Gastrocnemius medialis (tissue), 4 donors: ENCODE measurements at regions not wholly inside any gene's neighbourhood (a gene's known extent, or its start where the extent isn't known, plus 50 kb on each side); places are given as distances from the start of the nearest gene placed in this dataset.

Experiments
- ATAC-seq, 2 donors: fragments of 150-250 bp; one replicate each; pipeline ENCODE4 v1.9.1; 2016
- DNase-seq, 2 donors: peaks; one replicate each; pipeline ENCODE4 v3.0.0-alpha.2; 2019
- H3K27ac ChIP-seq, 4 donors: fragments of 200-600 bp; sonication (generic); 1 replicate in 1 of 4; 2 replicates in 3 of 4; pipeline ENCODE4 v1.5.1; 2016 to 2018; ENCODE audit warnings: mild to moderate bottlenecking in 2 of 4, moderate library complexity in 1 of 4
- H3K27me3 ChIP-seq, 3 donors: fragments of 200-600 bp; sonication (generic) in 2 of 3; 1 replicate in 1 of 3; 2 replicates in 2 of 3; pipeline versions ENCODE4 v1.5.1 to v1.6.0; 2016 to 2019; ENCODE audit warnings: mild to moderate bottlenecking in 1 of 3, moderate library complexity in 1 of 3
- H3K36me3 ChIP-seq, 2 donors: fragments of 200-600 bp; sonication (generic) in 1 of 2; one replicate each; pipeline ENCODE4 v1.5.1; 2017 to 2018
- H3K4me1 ChIP-seq, 2 donors: fragments of 200-600 bp; sonication (generic) in 1 of 2; one replicate each; pipeline ENCODE4 v1.5.1; 2016 to 2017; ENCODE audit warnings: mild to moderate bottlenecking in 2 of 2
- H3K4me3 ChIP-seq, 4 donors: fragments of 200-600 bp; sonication (generic) in 3 of 4; 1 replicate in 1 of 4; 2 replicates in 3 of 4; pipeline ENCODE4 v1.5.1; 2016 to 2019; ENCODE audit warnings: mild to moderate bottlenecking in 2 of 4
- H3K9me3 ChIP-seq, 3 donors: fragments of 200-600 bp; sonication (generic) in 2 of 3; 1 replicate in 1 of 3; 2 replicates in 2 of 3; pipeline ENCODE4 v1.5.1; 2016 to 2019
- POLR2A ChIP-seq, 2 donors: fragments of 450-650 bp; IDR thresholded peaks; one replicate each; pipeline ENCODE4 v1.6.1; 2017; ENCODE audit warnings: antibody characterized with exemption in 2 of 2, mild to moderate bottlenecking in 2 of 2, moderate library complexity in 2 of 2
- in situ Hi-C, 4 donors: fragments of 200-750 bp; cut with MboI; loops; one replicate each; pipeline versions ENCODE4 v1.15.0 to v1.8.0; 2017; ENCODE audit warnings: low sequenced_read_pairs in 4 of 4
- intact Hi-C: fragments of 100-400 bp; cut with DNase I; formaldehyde crosslinking; loops from one replicate; pipeline ENCODE4 v1.15.1; 2023; ENCODE audit warnings: low total_unique reads
- TF ChIP-seq, protein P1 (sequence below), 5 experiments: fragments of 450-650 bp in 3 of 5; fragments of 200-600 bp in 2 of 5; sonication (generic) in 2 of 5; IDR thresholded peaks in 4 of 5; conservative IDR thresholded peaks in 1 of 5; 1 replicate in 4 of 5; 2 replicates in 1 of 5; pipeline ENCODE4 v1.5.1; 2016 to 2019; ENCODE audit warnings: antibody characterized with exemption in 5 of 5, mild to moderate bottlenecking in 3 of 5, moderate library complexity in 3 of 5

DNA sequence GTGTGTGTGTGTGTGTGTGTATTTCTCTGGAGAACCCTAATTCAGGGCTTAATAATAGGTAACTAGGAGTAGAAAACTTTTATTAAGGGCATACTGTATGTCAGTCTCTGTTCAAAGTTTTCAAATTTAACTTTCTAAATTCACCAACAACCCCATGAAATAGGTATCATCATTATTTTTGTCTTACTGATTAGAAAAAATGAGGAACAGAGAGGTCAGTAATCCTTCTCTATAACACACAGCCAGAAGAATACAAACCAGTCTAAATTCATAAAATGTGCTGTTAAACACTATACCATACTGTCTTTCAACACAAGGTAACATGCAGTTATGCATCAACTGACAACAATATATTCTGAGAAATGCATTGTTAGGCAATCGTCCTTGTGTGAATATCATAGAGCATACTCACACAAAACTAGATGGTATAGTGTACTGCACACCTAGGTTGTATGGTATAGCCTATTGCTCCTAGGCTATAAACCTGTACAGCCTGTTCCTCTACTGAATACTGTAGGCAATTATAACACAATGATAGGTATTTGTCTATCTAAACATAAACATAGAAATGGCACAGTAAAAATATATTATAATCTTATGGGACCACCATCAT is 143.1 kb downstream of the PTH2R start:
- H3K9me3 ChIP-seq = no peaks in the 10 kb centered on the region

DNA sequence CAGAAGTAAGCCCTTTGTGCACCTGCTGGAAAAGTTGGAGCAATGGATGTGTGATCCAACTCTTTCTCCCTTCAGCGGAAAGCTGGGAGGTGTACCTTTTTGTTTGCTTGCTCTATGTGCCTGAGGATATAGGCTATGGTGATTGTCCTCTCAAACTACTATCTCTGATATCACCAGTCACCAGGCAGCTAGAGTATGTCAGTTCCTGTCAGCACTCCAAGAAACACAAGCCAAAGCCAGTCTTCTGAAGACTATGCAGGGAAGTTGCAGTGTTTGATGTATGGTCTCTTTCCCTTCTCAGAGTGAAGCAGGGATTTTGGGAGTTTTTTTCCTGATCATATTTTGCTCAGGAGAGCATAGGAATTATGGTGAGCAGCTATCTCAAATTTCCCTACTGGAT is 146.4 kb downstream of the PTH2R start:
- Histone ChIP-seq H3K4me1 (no peaks in the 10 kb centered on the region), H3K4me3 (no peak overlapping the region), H3K27ac (no peak overlapping the region), H3K27me3 (no peaks in the 10 kb centered on the region), H3K36me3 (no peaks in the 10 kb centered on the region), H3K9me3 (no peaks in the 10 kb centered on the region)
- intact Hi-C loops (no loop called here), in situ Hi-C loops (no loop called here)
- no peak for ATAC-seq
- no peak for DNase-seq
- TF ChIP-seq, protein P1, sequence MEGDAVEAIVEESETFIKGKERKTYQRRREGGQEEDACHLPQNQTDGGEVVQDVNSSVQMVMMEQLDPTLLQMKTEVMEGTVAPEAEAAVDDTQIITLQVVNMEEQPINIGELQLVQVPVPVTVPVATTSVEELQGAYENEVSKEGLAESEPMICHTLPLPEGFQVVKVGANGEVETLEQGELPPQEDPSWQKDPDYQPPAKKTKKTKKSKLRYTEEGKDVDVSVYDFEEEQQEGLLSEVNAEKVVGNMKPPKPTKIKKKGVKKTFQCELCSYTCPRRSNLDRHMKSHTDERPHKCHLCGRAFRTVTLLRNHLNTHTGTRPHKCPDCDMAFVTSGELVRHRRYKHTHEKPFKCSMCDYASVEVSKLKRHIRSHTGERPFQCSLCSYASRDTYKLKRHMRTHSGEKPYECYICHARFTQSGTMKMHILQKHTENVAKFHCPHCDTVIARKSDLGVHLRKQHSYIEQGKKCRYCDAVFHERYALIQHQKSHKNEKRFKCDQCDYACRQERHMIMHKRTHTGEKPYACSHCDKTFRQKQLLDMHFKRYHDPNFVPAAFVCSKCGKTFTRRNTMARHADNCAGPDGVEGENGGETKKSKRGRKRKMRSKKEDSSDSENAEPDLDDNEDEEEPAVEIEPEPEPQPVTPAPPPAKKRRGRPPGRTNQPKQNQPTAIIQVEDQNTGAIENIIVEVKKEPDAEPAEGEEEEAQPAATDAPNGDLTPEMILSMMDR (IDR thresholded peaks at IDR 0.05 in 4 of 5, conservative IDR thresholded peaks at IDR 0.05 in 1 of 5) = no peak
- TF ChIP-seq POLR2A (IDR thresholded peaks at IDR 0.05) = no peak

More for the DNA sequence above, 143.1 kb downstream of the PTH2R start:
- in situ Hi-C loops (no loop called here), intact Hi-C loops (no loop called here)
- TF ChIP-seq POLR2A (IDR thresholded peaks at IDR 0.05) = no peak
- TF ChIP-seq, protein P1 (IDR thresholded peaks at IDR 0.05 in 4 of 5, conservative IDR thresholded peaks at IDR 0.05 in 1 of 5) = no peak
- DNase-seq = no peak
- no peaks in the 10 kb centered on the region for H3K27me3 ChIP-seq
- no peak overlapping the region for H3K27ac ChIP-seq
- no peaks in the 10 kb centered on the region for H3K36me3 ChIP-seq
- H3K4me1 ChIP-seq = no peaks in the 10 kb centered on the region
- no peak overlapping the region for H3K4me3 ChIP-seq
- no peak for ATAC-seq

DNA sequence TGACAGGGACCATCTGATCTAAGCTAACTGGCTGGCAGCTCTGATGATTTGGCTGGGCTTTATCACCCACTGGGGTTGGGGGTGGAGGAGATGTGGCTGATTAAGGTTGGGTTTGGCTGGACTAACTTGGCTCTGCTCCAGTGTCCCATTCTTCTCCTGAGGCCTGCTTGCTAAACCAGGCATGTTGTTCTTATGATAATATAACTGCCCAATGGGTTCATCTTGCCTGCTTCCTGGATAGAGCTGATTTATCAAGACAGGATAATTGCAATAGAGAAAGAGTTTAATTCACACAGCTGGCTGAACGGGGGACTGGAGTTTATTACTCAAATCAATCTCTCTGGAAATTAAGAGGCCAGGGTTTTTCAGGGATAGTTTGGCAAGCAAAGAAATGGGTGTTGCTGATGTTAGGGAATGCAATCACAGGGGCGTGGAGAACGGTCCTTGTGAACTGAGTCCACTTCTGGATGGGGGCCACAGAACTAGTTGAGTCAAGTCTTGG is 150.4 kb downstream of the PTH2R start:
- no peak for TF ChIP-seq POLR2A (IDR thresholded peaks at IDR 0.05)
- TF ChIP-seq, protein P1 (IDR thresholded peaks at IDR 0.05 in 4 of 5, conservative IDR thresholded peaks at IDR 0.05 in 1 of 5) = no peak
- H3K4me3 ChIP-seq = no peak overlapping the region
- DNase-seq = no peak
- no peak overlapping the region for H3K27ac ChIP-seq
- ATAC-seq = no peak
- H3K9me3 ChIP-seq = no peaks in the 10 kb centered on the region
- no peaks in the 10 kb centered on the region for H3K36me3 ChIP-seq
- in situ Hi-C loops = no loop called here
- intact Hi-C loops = no loop called here
- H3K27me3 ChIP-seq = no peaks in the 10 kb centered on the region
- no peaks in the 10 kb centered on the region for H3K4me1 ChIP-seq

DNA sequence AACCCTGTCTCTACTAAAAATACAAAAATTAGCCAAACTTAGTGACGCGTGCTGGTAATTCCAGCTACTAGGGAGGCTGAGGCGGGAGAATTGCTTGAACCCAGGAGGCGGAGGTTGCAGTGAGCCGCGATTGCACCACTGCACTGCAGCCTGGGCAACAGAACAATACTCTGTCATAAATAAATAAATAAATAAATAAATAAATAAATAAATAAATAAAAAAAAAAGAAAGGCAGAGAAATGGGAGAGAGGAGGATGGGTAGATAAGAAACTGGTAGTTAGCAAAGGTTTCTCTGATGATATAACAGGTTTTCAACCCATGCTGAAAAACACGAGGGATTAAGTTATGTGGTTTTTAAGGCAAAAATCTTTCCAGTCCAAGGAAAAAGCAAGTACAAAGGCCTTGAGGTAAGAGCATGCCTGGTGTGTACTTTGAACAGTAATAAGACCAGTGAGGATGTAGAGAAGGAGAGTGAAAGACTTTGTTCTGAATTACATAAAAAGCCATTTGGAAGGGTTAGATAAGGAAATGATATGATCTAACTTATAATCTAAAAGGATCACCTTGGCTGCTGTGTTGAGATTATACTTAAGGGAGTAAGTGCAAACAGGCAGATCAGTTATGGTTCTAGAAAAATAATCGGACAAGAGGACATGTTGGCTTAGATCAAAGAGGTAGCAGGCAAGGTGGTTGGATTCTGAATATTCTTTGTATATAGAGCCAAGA is 159.3 kb downstream of the PTH2R start:
- DNase-seq (no peak), ATAC-seq (no peak)
- no peak for TF ChIP-seq POLR2A (IDR thresholded peaks at IDR 0.05)
- TF ChIP-seq, protein P1 (IDR thresholded peaks at IDR 0.05 in 4 of 5, conservative IDR thresholded peaks at IDR 0.05 in 1 of 5) = no peak
- Histone ChIP-seq H3K27ac (no peak overlapping the region), H3K4me1 (no peaks in the 10 kb centered on the region), H3K27me3 (no peaks in the 10 kb centered on the region), H3K4me3 (no peak overlapping the region), H3K9me3 (no peaks in the 10 kb centered on the region), H3K36me3 (no peaks in the 10 kb centered on the region)
- in situ Hi-C loops = no loop called here
- intact Hi-C loops = no loop called here
